ENCODE measurements at regions not wholly inside any gene's neighbourhood (a gene's known extent, or its start where the extent isn't known, plus 50 kb on each side); places are given as distances from the start of the nearest gene placed in this dataset.

DNA sequence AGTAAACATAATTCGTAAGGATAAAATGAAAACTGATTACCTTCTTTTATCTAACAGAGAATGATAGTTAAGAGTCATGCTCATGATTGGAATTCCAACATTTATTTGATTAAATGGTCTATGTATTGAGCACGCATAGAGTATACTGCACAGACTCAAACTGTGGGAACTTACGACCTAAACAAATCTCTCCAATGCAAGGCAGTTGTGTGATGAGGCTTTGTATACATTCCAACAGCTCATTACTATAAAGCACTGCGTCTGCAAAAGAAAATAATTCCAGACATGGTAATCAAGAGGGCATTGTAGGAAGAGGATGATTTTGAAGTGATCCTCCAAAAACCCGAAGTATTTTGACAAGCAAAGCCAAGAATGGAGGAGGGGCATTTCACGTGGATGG, 169.5 kb downstream of the NUFIP1 start:
- intact Hi-C loops (cut with micrococcal nuclease; ENCODE audit: unreplicated experiment): no loop called here
- BruUV-seq (replicated peaks): no TSS peak
- H3K36me3 ChIP-seq (ENCODE audit: control insufficient read depth, insufficient read depth, low read length): no peaks in the 10 kb centered on the region
- H3K4me3 ChIP-seq (ENCODE audit: low read depth in 2 of 2, low read length in 2 of 2): no peak overlapping the region
- H3K4me1 ChIP-seq (ENCODE audit: control insufficient read depth, insufficient read depth, low read length): no peaks in the 10 kb centered on the region
- DNase-seq (ENCODE audit: low read depth, low spot score): no peak
- no peaks in the 10 kb centered on the region for H3K27me3 ChIP-seq (ENCODE audit: control insufficient read depth, insufficient read depth, low read length)
- H3K27ac ChIP-seq (ENCODE audit: low read length): no peak overlapping the region
- ATAC-seq: no peak
- ChIA-PET POLR2A (no interaction called here), CTCF (no interaction called here)
- H3K9me3 ChIP-seq (ENCODE audit: control insufficient read depth, insufficient read depth, low read depth, low read length): no peaks in the 10 kb centered on the region
- no peak for TF ChIP-seq POLR2AphosphoS5 (IDR thresholded peaks at IDR 0.05; ENCODE audit: low read depth, low read length)
- TF ChIP-seq TCF7L2 (IDR thresholded peaks at IDR 0.05; ENCODE audit: low read depth, low read length): no peak
- TF ChIP-seq, protein P1, sequence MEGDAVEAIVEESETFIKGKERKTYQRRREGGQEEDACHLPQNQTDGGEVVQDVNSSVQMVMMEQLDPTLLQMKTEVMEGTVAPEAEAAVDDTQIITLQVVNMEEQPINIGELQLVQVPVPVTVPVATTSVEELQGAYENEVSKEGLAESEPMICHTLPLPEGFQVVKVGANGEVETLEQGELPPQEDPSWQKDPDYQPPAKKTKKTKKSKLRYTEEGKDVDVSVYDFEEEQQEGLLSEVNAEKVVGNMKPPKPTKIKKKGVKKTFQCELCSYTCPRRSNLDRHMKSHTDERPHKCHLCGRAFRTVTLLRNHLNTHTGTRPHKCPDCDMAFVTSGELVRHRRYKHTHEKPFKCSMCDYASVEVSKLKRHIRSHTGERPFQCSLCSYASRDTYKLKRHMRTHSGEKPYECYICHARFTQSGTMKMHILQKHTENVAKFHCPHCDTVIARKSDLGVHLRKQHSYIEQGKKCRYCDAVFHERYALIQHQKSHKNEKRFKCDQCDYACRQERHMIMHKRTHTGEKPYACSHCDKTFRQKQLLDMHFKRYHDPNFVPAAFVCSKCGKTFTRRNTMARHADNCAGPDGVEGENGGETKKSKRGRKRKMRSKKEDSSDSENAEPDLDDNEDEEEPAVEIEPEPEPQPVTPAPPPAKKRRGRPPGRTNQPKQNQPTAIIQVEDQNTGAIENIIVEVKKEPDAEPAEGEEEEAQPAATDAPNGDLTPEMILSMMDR (IDR thresholded peaks at IDR 0.05): no peak
- no peak for TF ChIP-seq SIN3A (IDR thresholded peaks at IDR 0.05; ENCODE audit: borderline replicate concordance, insufficient read depth, low read depth, low read length)
- TF ChIP-seq REST (IDR thresholded peaks at IDR 0.05; ENCODE audit: insufficient read depth in 1 of 2, low read depth in 2 of 2, low read length in 1 of 2): no peak
- in situ Hi-C loops (cut with HindIII; ENCODE audit: low pct_unique_long_range_greater_than_20kb, low sequenced_read_pairs): no loop called here

- CTCF ChIA-PET: no interaction called here
- ATAC-seq (no peak), DNase-seq (ENCODE audit: low read depth, low spot score) (peak; percentile 22)
- no peak overlapping the region for H3K27ac ChIP-seq (ENCODE audit: low read length)
- no peak overlapping the region for H3K4me3 ChIP-seq (ENCODE audit: low read depth in 2 of 2, low read length in 2 of 2)
- in situ Hi-C loops (cut with HindIII; ENCODE audit: low pct_unique_long_range_greater_than_20kb, low sequenced_read_pairs): no loop called here
- H3K9me3 ChIP-seq (ENCODE audit: control insufficient read depth, insufficient read depth, low read depth, low read length): no peaks in the 10 kb centered on the region
- H3K27me3 ChIP-seq (ENCODE audit: control insufficient read depth, insufficient read depth, low read length): no peaks in the 10 kb centered on the region
- intact Hi-C loops (cut with micrococcal nuclease; ENCODE audit: unreplicated experiment): no loop called here
- TF ChIP-seq, protein P1 (IDR thresholded peaks at IDR 0.05): no peak
- TF ChIP-seq REST (IDR thresholded peaks at IDR 0.05; ENCODE audit: insufficient read depth in 1 of 2, low read depth in 2 of 2, low read length in 1 of 2) (no peak), SIN3A (IDR thresholded peaks at IDR 0.05; ENCODE audit: borderline replicate concordance, insufficient read depth, low read depth, low read length) (no peak), POLR2AphosphoS5 (IDR thresholded peaks at IDR 0.05; ENCODE audit: low read depth, low read length) (no peak), TCF7L2 (IDR thresholded peaks at IDR 0.05; ENCODE audit: low read depth, low read length) (no peak)
- BruUV-seq (replicated peaks): no TSS peak
- H3K36me3 ChIP-seq (ENCODE audit: control insufficient read depth, insufficient read depth, low read length): no peaks in the 10 kb centered on the region
- no peaks in the 10 kb centered on the region for H3K4me1 ChIP-seq (ENCODE audit: control insufficient read depth, insufficient read depth, low read length)
- POLR2A ChIA-PET: no interaction called here
These were observed 170.0 kb downstream of the NUFIP1 start for GRCh38 chr13:44819245-44819644.
